GM18508 (cell line): ENCODE measurements at regions not wholly inside any gene's neighbourhood (a gene's known extent, or its start where the extent isn't known, plus 50 kb on each side); places are given as distances from the start of the nearest gene placed in this dataset.

Experiments
- ATAC-seq: cut with Tn5 transposase; IDR thresholded peaks from one replicate; pipeline ENCODE4 v1.9.1; 2021; ENCODE audit warnings: moderate number of reproducible peaks; ENCODE audit not compliant: insufficient read depth, unreplicated experiment

- no peak for ATAC-seq
Observed at GRCh38 chr11:18878211-18878610, 61.0 kb downstream of the MRGPRX1 start.

GRCh38 chr11:18865951-18866350, 73.3 kb downstream of the MRGPRX1 start:
- no peak for ATAC-seq

- no peak for ATAC-seq
Observed at GRCh38 chr11:18865261-18865660, 73.7 kb upstream of the PTPN5 start.

GRCh38 chr11:18853086-18853720, 61.6 kb upstream of the PTPN5 start:
- ATAC-seq: peak; percentile 83

- ATAC-seq: no peak
Observed at GRCh38 chr11:18849406-18849805, 57.8 kb upstream of the PTPN5 start.

GRCh38 chr11:18844753-18845367, 53.3 kb upstream of the PTPN5 start:
- ATAC-seq: no peak
